DOHH2 (cell line): ENCODE measurements at regions not wholly inside any gene's neighbourhood (a gene's known extent, or its start where the extent isn't known, plus 50 kb on each side); places are given as distances from the start of the nearest gene placed in this dataset.
A peak's percentile ranks its signal among the peaks of the same experiment; 100 is the strongest.

Source experiments
- H3F3A ChIP-seq: fragments of 200-600 bp; sonication (generic), shearing (Covaris generic); 2 replicates; pipeline ENCODE4 v1.6.0; 2016; ENCODE audit warnings: antibody characterized with exemption, mild to moderate bottlenecking; ENCODE audit not compliant: control insufficient read depth, insufficient read depth
- H3K27ac ChIP-seq: fragments of 200-600 bp; sonication (generic); 2 replicates; pipeline ENCODE4 v1.5.1; 2014; ENCODE audit warnings: low read depth, mild to moderate bottlenecking, low read length, moderate library complexity
- H3K27me3 ChIP-seq: fragments of 200-600 bp; sonication (generic); 2 replicates; pipeline ENCODE4 v1.6.1; 2014; ENCODE audit warnings: mild to moderate bottlenecking, low read length, mixed read lengths; ENCODE audit not compliant: control insufficient read depth
- H3K36me3 ChIP-seq: fragments of 200-600 bp; sonication (generic); 2 replicates; pipeline ENCODE4 v1.6.1; 2014; ENCODE audit warnings: mild to moderate bottlenecking, low read length, moderate library complexity, mixed read lengths; ENCODE audit not compliant: control insufficient read depth
- H3K4me1 ChIP-seq: fragments of 200-600 bp; sonication (generic); 2 replicates; pipeline ENCODE4 v1.6.1; 2014; ENCODE audit warnings: mild to moderate bottlenecking, low read length, mixed read lengths; ENCODE audit not compliant: control insufficient read depth
- H3K4me2 ChIP-seq: fragments of 200-600 bp; sonication (generic); 2 replicates; pipeline ENCODE4 v1.6.0; 2014; ENCODE audit warnings: mild to moderate bottlenecking, low read length, moderate library complexity
- H3K4me3 ChIP-seq: fragments of 200-600 bp; sonication (generic); 2 replicates; pipeline ENCODE4 v1.5.1; 2014; ENCODE audit warnings: mild to moderate bottlenecking, low read length, mixed read lengths
- H3K79me2 ChIP-seq: fragments of 200-600 bp; sonication (generic); 2 replicates; pipeline ENCODE4 v1.6.1; 2014; ENCODE audit warnings: mild to moderate bottlenecking, low read length, mixed read lengths; ENCODE audit not compliant: control insufficient read depth
- H3K9me2 ChIP-seq: fragments of 200-600 bp; sonication (generic); replicated peaks from 2 replicates; pipeline ENCODE4 v1.6.1; 2014; ENCODE audit warnings: mild to moderate bottlenecking, low read length, mixed read lengths; ENCODE audit not compliant: control insufficient read depth
- H3K9me3 ChIP-seq: fragments of 200-600 bp; sonication (generic); 2 replicates; pipeline ENCODE4 v1.6.1; 2014; ENCODE audit warnings: antibody characterized with exemption, low read length, mixed read lengths; ENCODE audit not compliant: control insufficient read depth, insufficient read depth
- H4K20me1 ChIP-seq: fragments of 200-600 bp; sonication (generic); 2 replicates; pipeline ENCODE4 v1.6.0; 2014; ENCODE audit warnings: low read depth, mild to moderate bottlenecking, antibody characterized with exemption, low read length, moderate library complexity; ENCODE audit not compliant: control insufficient read depth, insufficient read depth
- CTCF ChIP-seq: fragments of 200-600 bp; sonication (generic); IDR thresholded peaks from one replicate; pipeline ENCODE4 v1.5.1; 2014; ENCODE audit warnings: antibody characterized with exemption, mild to moderate bottlenecking, low read depth, low read length; ENCODE audit not compliant: poor library complexity, severe bottlenecking
- EZH2phosphoT487 ChIP-seq: fragments of 200-600 bp; sonication (generic); IDR thresholded peaks from 2 replicates; pipeline ENCODE4 v1.6.1; 2017; ENCODE audit warnings: borderline replicate concordance, mild to moderate bottlenecking, antibody characterized with exemption, low read length, moderate library complexity, mixed read lengths

- Histone ChIP-seq H3K4me1 (peaks cover 33% of the 10 kb centered on the region), H3F3A (no peaks in the 10 kb centered on the region), H3K9me2 (no peaks in the 10 kb centered on the region), H4K20me1 (no peaks in the 10 kb centered on the region), H3K27ac (no peak overlapping the region), H3K4me3 (no peak overlapping the region), H3K36me3 (no peaks in the 10 kb centered on the region), H3K9me3 (no peaks in the 10 kb centered on the region), H3K4me2 (no peak overlapping the region), H3K27me3 (no peaks in the 10 kb centered on the region), H3K79me2 (no peaks in the 10 kb centered on the region)
- TF ChIP-seq CTCF: no peak
- TF ChIP-seq EZH2phosphoT487: no peak
Observed at GRCh38 chr6:90417385-90417784, 120.7 kb upstream of the BACH2 start.

GRCh38 chr6:90416322-90416721, 119.7 kb upstream of the BACH2 start:
- H4K20me1 ChIP-seq: no peaks in the 10 kb centered on the region
- H3K36me3 ChIP-seq: no peaks in the 10 kb centered on the region
- H3K79me2 ChIP-seq: no peaks in the 10 kb centered on the region
- H3F3A ChIP-seq: no peaks in the 10 kb centered on the region
- no peaks in the 10 kb centered on the region for H3K9me2 ChIP-seq
- peaks cover 34% of the 10 kb centered on the region for H3K4me1 ChIP-seq
- no peaks in the 10 kb centered on the region for H3K27me3 ChIP-seq
- no peak overlapping the region for H3K27ac ChIP-seq
- no peak overlapping the region for H3K4me2 ChIP-seq
- no peak overlapping the region for H3K4me3 ChIP-seq
- TF ChIP-seq CTCF (no peak), EZH2phosphoT487 (no peak)
- no peaks in the 10 kb centered on the region for H3K9me3 ChIP-seq

GRCh38 chr6:90415178-90415577, 118.5 kb upstream of the BACH2 start:
- H3F3A ChIP-seq: no peaks in the 10 kb centered on the region
- peaks cover 38% of the 10 kb centered on the region for H3K4me1 ChIP-seq
- peak overlapping the region; percentile 72 for H3K4me2 ChIP-seq
- peak overlapping the region; percentile 52; the same call in 1 of the 2 replicates for H3K27ac ChIP-seq
- H3K4me3 ChIP-seq: 0 out of 2 replicates have a peak overlapping the region, but pooled peaks have one; percentile 66
- H3K9me2 ChIP-seq: no peaks in the 10 kb centered on the region
- H4K20me1 ChIP-seq: no peaks in the 10 kb centered on the region
- H3K9me3 ChIP-seq: no peaks in the 10 kb centered on the region
- TF ChIP-seq CTCF (no peak), EZH2phosphoT487 (no peak)
- no peaks in the 10 kb centered on the region for H3K36me3 ChIP-seq
- H3K27me3 ChIP-seq: no peaks in the 10 kb centered on the region
- no peaks in the 10 kb centered on the region for H3K79me2 ChIP-seq

- H3K27ac ChIP-seq: peak overlapping the region; percentile 52
- H3K27me3 ChIP-seq: no peaks in the 10 kb centered on the region
- TF ChIP-seq CTCF (no peak), EZH2phosphoT487 (no peak)
- no peaks in the 10 kb centered on the region for H3K79me2 ChIP-seq
- H3K4me1 ChIP-seq: peaks cover 38% of the 10 kb centered on the region
- peak overlapping the region; percentile 66 for H3K4me3 ChIP-seq
- no peaks in the 10 kb centered on the region for H3K36me3 ChIP-seq
- H3K9me2 ChIP-seq: no peaks in the 10 kb centered on the region
- H4K20me1 ChIP-seq: no peaks in the 10 kb centered on the region
- no peaks in the 10 kb centered on the region for H3F3A ChIP-seq
- peak overlapping the region; percentile 72 for H3K4me2 ChIP-seq
- no peaks in the 10 kb centered on the region for H3K9me3 ChIP-seq
Observed at GRCh38 chr6:90414352-90414751, 117.7 kb upstream of the BACH2 start.
